Tibial nerve (tissue), 4 donors: ENCODE measurements at regions not wholly inside any gene's neighbourhood (a gene's known extent, or its start where the extent isn't known, plus 50 kb on each side); places are given as distances from the start of the nearest gene placed in this dataset.

Experiments
- DNase-seq, 2 donors: peaks; one replicate each; pipeline ENCODE4 v3.0.0-alpha.2; 2019; ENCODE audit warnings: low spot score in 2 of 2
- H3K27ac ChIP-seq, 4 donors: fragments of 200-600 bp; sonication (generic) in 3 of 4; one replicate each; pipeline ENCODE4 v1.5.1; 2017 to 2019; ENCODE audit warnings: mild to moderate bottlenecking in 1 of 4
- H3K27me3 ChIP-seq, 2 donors: fragments of 200-600 bp; sonication (generic) in 1 of 2; one replicate each; pipeline versions ENCODE4 v1.5.1 to v1.6.0; 2017 to 2019
- H3K36me3 ChIP-seq, 3 donors: fragments of 200-600 bp; sonication (generic); one replicate each; pipeline ENCODE4 v1.5.1; 2018 to 2019
- H3K4me1 ChIP-seq, 4 donors: fragments of 200-600 bp; sonication (generic) in 3 of 4; one replicate each; pipeline ENCODE4 v1.5.1; 2017 to 2019
- H3K4me3 ChIP-seq, 4 donors: fragments of 200-600 bp; sonication (generic) in 3 of 4; one replicate each; pipeline ENCODE4 v1.5.1; 2017 to 2019; ENCODE audit warnings: mild to moderate bottlenecking in 1 of 4, moderate library complexity in 1 of 4
- H3K9me3 ChIP-seq, 4 donors: fragments of 200-600 bp; sonication (generic) in 3 of 4; one replicate each; pipeline ENCODE4 v1.5.1; 2017 to 2019
- EP300 ChIP-seq, 2 donors: sonication (generic); formaldehyde crosslinking; IDR thresholded peaks; one replicate each; pipeline ENCODE4 v1.6.1; 2017; ENCODE audit warnings: antibody characterized with exemption in 2 of 2, mild to moderate bottlenecking in 1 of 2
- POLR2A ChIP-seq, 2 donors: fragments of 450-650 bp; IDR thresholded peaks; one replicate each; pipeline ENCODE4 v1.6.1; 2017; ENCODE audit warnings: antibody characterized with exemption in 2 of 2, mild to moderate bottlenecking in 2 of 2, moderate library complexity in 2 of 2
- WGBS, 2 donors: methylation state at CpG; one replicate each; pipeline ENCODE4 v1.1.5; 2018; 5-methylcytosine and 5-hydroxymethylcytosine counted together
- TF ChIP-seq, protein P1 (sequence below), 5 experiments: fragments of 200-600 bp in 3 of 5; fragments of 450-650 bp in 2 of 5; sonication (generic) in 3 of 5; IDR thresholded peaks; one replicate each; pipeline ENCODE4 v1.5.1; 2016 to 2019; ENCODE audit warnings: antibody characterized with exemption in 5 of 5, mild to moderate bottlenecking in 3 of 5, moderate library complexity in 2 of 5

DNA sequence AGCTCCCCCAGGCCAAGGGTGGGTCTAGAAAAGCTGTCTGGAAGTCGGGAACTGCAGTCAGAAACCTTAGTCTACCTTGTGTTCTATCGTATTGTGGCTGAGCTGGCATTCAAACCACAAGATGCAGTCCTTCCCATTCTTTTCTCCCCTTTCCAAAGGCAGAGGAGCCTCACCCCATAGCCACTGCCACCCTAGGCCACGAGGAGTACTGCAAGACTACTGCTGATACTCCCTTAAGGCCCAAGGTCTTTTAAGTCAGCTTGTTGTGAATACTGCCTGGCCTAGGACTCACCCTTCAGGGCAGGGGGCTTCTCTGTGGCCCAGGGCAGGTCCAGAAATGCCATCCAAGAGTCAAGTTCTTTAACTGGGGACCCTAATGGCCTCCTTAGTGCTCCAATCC, 214.5 kb upstream of the CNTNAP2 start:
- Histone ChIP-seq H3K4me3 (no peak overlapping the region), H3K27me3 (no peaks in the 10 kb centered on the region), H3K27ac (no peak overlapping the region), H3K4me1 (no peaks in the 10 kb centered on the region), H3K36me3 (no peaks in the 10 kb centered on the region), H3K9me3 (peaks cover 0 to 44% (median 0%) of the 10 kb centered on the region in 4 donors)
- TF ChIP-seq EP300 (IDR thresholded peaks at IDR 0.05) (no peak), POLR2A (IDR thresholded peaks at IDR 0.05) (no peak)
- TF ChIP-seq, protein P1, sequence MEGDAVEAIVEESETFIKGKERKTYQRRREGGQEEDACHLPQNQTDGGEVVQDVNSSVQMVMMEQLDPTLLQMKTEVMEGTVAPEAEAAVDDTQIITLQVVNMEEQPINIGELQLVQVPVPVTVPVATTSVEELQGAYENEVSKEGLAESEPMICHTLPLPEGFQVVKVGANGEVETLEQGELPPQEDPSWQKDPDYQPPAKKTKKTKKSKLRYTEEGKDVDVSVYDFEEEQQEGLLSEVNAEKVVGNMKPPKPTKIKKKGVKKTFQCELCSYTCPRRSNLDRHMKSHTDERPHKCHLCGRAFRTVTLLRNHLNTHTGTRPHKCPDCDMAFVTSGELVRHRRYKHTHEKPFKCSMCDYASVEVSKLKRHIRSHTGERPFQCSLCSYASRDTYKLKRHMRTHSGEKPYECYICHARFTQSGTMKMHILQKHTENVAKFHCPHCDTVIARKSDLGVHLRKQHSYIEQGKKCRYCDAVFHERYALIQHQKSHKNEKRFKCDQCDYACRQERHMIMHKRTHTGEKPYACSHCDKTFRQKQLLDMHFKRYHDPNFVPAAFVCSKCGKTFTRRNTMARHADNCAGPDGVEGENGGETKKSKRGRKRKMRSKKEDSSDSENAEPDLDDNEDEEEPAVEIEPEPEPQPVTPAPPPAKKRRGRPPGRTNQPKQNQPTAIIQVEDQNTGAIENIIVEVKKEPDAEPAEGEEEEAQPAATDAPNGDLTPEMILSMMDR (IDR thresholded peaks at IDR 0.05) = no peak
- 65 to 68% methylated on average over 3 of the region's 3 CpGs for WGBS, 2 donors
- no peak for DNase-seq

DNA sequence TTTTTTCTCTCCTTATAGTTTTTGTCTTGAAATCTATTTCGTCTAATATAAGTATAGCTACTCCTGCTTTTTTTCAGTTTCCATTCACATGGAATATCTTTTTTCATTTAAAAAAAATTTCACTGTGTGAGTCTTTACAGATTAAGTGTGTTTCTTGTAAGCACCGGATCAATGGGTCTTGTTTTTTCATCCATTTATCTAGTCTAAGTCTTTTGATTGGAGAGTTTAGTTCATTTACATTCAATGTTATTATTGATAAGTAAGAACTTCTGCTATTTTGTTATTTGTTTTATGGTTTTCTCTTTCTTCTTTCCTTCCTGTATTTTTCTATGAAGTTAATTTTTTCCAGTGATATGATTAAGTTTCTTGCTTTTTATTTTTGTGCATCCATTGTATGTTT, 216.7 kb upstream of the CNTNAP2 start:
- peaks cover 0 to 46% (median 0%) of the 10 kb centered on the region in 4 donors for H3K9me3 ChIP-seq
- DNase-seq = no peak
- no peaks in the 10 kb centered on the region for H3K4me1 ChIP-seq
- H3K27me3 ChIP-seq = no peaks in the 10 kb centered on the region
- no peaks in the 10 kb centered on the region for H3K36me3 ChIP-seq
- WGBS, 2 donors = 80 to 87% methylated on average over 2 of the region's 2 CpGs
- TF ChIP-seq EP300 (IDR thresholded peaks at IDR 0.05) (no peak), POLR2A (IDR thresholded peaks at IDR 0.05) (no peak)
- TF ChIP-seq, protein P1 (IDR thresholded peaks at IDR 0.05) = no peak
- no peak overlapping the region for H3K4me3 ChIP-seq
- no peak overlapping the region for H3K27ac ChIP-seq

DNA sequence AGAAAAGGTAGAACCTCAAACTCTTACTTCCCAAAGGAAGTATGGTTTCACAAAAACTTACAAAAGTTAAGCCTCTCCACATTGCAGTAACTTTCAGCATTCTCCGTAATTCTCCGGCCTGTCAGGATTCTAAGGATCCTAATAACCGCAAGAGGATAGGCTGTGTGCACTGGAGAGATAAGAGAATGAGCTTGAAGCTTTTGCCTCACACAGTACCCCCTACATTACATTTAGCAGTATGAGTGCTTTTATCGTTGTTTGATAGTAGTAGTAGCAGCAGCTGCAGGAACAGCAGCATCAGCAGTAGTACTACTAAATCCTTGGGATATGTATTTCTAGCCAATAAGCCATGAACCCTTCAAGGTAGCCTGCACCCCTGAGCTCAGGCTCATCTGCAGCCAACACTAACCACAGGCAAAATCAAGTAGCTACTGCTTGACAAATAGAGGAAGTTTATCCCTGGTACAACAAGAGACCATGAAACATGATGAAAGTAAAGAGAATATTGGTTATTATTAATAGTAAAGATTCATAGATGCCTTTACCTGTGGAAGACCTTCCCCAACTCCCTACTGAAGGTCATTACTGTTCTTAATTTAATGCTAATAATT, 222.6 kb upstream of the CNTNAP2 start:
- no peak for DNase-seq
- 92 to 98% methylated on average over 4 of the region's 4 CpGs for whole genome bisulfite sequencing, 2 donors

DNA sequence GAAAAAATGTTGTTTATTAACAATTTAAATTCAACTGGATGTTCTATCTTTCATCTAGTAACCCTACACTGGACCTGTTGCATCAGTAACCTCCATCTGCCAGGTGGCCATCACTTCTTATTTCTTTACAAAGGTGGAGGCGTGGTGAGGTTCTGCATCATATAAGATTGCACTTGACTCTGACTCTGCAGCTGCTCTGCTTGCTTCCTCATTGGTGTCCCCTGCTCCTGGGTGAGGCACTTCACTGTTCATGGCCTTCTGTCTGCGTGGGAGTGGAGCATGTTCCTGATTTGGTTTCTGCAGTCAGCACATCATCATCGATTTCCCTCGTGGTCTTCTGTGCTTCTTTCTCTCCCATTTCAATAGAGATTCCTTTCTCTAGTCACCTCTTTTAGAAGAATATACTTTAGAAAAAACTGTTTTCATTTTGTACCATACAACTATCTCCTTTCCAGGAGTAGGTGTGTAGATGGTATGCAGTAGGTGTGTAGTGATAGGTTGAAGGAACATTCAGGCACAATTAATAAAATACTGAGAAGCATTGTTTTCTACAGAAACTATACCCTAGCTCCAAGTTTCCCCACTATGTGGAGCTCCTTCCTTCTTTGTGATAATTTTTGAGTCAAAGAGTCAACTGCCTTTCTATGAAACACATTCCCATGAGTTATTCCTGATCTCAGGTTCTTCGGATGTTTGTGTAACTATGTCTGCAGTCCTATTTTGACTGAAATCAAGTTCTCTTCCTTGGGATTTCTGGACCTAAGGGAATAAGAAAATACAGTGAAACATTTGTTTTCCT, 231.7 kb upstream of the CNTNAP2 start:
- no peaks in the 10 kb centered on the region for H3K27me3 ChIP-seq
- WGBS, 2 donors = 64 to 65% methylated on average over 5 of the region's 5 CpGs
- no peak overlapping the region for H3K27ac ChIP-seq
- H3K4me1 ChIP-seq = no peaks in the 10 kb centered on the region
- DNase-seq = no peak
- H3K9me3 ChIP-seq = peaks cover 0 to 6% (median 0%) of the 10 kb centered on the region in 4 donors
- H3K36me3 ChIP-seq = no peaks in the 10 kb centered on the region
- TF ChIP-seq EP300 (IDR thresholded peaks at IDR 0.05) (no peak), POLR2A (IDR thresholded peaks at IDR 0.05) (no peak)
- TF ChIP-seq, protein P1 (IDR thresholded peaks at IDR 0.05) = no peak
- no peak overlapping the region for H3K4me3 ChIP-seq

More for the DNA sequence above, 222.6 kb upstream of the CNTNAP2 start:
- TF ChIP-seq POLR2A (IDR thresholded peaks at IDR 0.05) = no peak
- TF ChIP-seq, protein P1 (IDR thresholded peaks at IDR 0.05) = no peak
- no peak for TF ChIP-seq EP300 (IDR thresholded peaks at IDR 0.05)
- Histone ChIP-seq H3K4me1 (no peaks in the 10 kb centered on the region), H3K27me3 (no peaks in the 10 kb centered on the region), H3K27ac (no peak overlapping the region), H3K4me3 (no peak overlapping the region), H3K36me3 (no peaks in the 10 kb centered on the region), H3K9me3 (peaks cover 0 to 17% (median 0%) of the 10 kb centered on the region in 4 donors)

DNA sequence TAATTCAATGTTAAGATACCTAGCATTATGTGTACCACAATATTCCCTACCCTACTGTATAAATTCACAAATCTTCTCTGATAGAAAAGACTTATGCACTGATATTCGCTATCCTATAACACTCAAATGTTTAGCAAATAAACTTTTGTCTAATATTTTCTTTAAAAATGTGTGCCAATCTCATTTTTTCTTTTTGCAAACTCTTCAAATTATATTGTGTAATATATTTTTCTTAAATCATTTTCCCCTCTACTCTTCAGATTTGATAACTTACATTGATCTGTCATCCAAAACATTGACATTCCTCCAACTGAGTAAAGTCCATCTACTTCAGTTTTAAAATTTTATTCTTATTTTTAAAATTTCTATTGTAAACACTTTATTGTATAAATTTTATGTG, 240.2 kb upstream of the CNTNAP2 start:
- H3K4me3 ChIP-seq = no peak overlapping the region
- no peak overlapping the region for H3K27ac ChIP-seq
- peaks cover 0 to 6% (median 0%) of the 10 kb centered on the region in 4 donors for H3K9me3 ChIP-seq
- H3K27me3 ChIP-seq = no peaks in the 10 kb centered on the region
- 88 to 91% methylated on average over 1 of the region's 1 CpG for WGBS, 2 donors
- DNase-seq = no peak
- H3K4me1 ChIP-seq = no peaks in the 10 kb centered on the region
- TF ChIP-seq POLR2A (IDR thresholded peaks at IDR 0.05) = no peak
- TF ChIP-seq, protein P1 (IDR thresholded peaks at IDR 0.05) = no peak
- no peak for TF ChIP-seq EP300 (IDR thresholded peaks at IDR 0.05)
- H3K36me3 ChIP-seq = no peaks in the 10 kb centered on the region
